ENCODE measurements at regions not wholly inside any gene's neighbourhood (a gene's known extent, or its start where the extent isn't known, plus 50 kb on each side); places are given as distances from the start of the nearest gene placed in this dataset.

- H3K36me3 ChIP-seq (ENCODE audit: insufficient read depth) = no peaks in the 10 kb centered on the region
- Mint-ChIP-seq H3K36me3 (ENCODE audit: low read depth) (no peaks in the 10 kb centered on the region), H3K9me3 (no peaks in the 10 kb centered on the region), H3K27ac (no peak overlapping the region), H3K4me1 (no peaks in the 10 kb centered on the region), H3K4me3 (no peak overlapping the region), H3K27me3 (ENCODE audit: insufficient read depth, low read depth, poor library complexity) (no peaks in the 10 kb centered on the region)
- DNase-seq (ENCODE audit: low spot score) = no peak
- no peak overlapping the region for H3K4me2 ChIP-seq
- H3F3A ChIP-seq (replicated peaks; ENCODE audit: low read depth) = no peaks in the 10 kb centered on the region
- no peaks in the 10 kb centered on the region for H3K27me3 ChIP-seq (ENCODE audit: insufficient read depth)
- no peak overlapping the region for H3K27ac ChIP-seq (ENCODE audit: low read depth)
- no peak overlapping the region for H3K4me3 ChIP-seq
- H2AFZ ChIP-seq = no peak overlapping the region
- H3K9me2 ChIP-seq (ENCODE audit: insufficient read depth) = 0 out of 2 replicates have a peak, but pooled peaks cover 4% of the 10 kb centered on the region
- TF ChIP-seq REST (IDR thresholded peaks at IDR 0.05; ENCODE audit: unreplicated experiment) (no peak), ZNF331 (CRISPR knock-in tag; IDR thresholded peaks at IDR 0.05; ENCODE audit: low read depth) (no peak), ZNF114 (CRISPR knock-in tag; IDR thresholded peaks at IDR 0.05) (no peak), STAT1 (IDR thresholded peaks at IDR 0.05; ENCODE audit: unreplicated experiment) (no peak), NANOG (IDR thresholded peaks at IDR 0.05; ENCODE audit: borderline replicate concordance) (no peak), POLR2AphosphoS5 (IDR thresholded peaks at IDR 0.05; ENCODE audit: low read depth) (no peak), EZH2phosphoT487 (IDR thresholded peaks at IDR 0.05; ENCODE audit: unreplicated experiment) (no peak), JUNB (IDR thresholded peaks at IDR 0.05; ENCODE audit: unreplicated experiment) (no peak), CTCF (conservative IDR thresholded peaks at IDR 0.05; ENCODE audit: low read depth in 2 of 2) (no peak), EZH2 (IDR thresholded peaks at IDR 0.05; ENCODE audit: low read depth, unreplicated experiment) (no peak), CREB1 (CRISPR knock-in tag; IDR thresholded peaks at IDR 0.05; ENCODE audit: low read depth) (no peak)
- TF ChIP-seq, protein P1, sequence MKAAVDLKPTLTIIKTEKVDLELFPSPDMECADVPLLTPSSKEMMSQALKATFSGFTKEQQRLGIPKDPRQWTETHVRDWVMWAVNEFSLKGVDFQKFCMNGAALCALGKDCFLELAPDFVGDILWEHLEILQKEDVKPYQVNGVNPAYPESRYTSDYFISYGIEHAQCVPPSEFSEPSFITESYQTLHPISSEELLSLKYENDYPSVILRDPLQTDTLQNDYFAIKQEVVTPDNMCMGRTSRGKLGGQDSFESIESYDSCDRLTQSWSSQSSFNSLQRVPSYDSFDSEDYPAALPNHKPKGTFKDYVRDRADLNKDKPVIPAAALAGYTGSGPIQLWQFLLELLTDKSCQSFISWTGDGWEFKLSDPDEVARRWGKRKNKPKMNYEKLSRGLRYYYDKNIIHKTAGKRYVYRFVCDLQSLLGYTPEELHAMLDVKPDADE (IDR thresholded peaks at IDR 0.05) = no peak
- TF ChIP-seq, protein P2, sequence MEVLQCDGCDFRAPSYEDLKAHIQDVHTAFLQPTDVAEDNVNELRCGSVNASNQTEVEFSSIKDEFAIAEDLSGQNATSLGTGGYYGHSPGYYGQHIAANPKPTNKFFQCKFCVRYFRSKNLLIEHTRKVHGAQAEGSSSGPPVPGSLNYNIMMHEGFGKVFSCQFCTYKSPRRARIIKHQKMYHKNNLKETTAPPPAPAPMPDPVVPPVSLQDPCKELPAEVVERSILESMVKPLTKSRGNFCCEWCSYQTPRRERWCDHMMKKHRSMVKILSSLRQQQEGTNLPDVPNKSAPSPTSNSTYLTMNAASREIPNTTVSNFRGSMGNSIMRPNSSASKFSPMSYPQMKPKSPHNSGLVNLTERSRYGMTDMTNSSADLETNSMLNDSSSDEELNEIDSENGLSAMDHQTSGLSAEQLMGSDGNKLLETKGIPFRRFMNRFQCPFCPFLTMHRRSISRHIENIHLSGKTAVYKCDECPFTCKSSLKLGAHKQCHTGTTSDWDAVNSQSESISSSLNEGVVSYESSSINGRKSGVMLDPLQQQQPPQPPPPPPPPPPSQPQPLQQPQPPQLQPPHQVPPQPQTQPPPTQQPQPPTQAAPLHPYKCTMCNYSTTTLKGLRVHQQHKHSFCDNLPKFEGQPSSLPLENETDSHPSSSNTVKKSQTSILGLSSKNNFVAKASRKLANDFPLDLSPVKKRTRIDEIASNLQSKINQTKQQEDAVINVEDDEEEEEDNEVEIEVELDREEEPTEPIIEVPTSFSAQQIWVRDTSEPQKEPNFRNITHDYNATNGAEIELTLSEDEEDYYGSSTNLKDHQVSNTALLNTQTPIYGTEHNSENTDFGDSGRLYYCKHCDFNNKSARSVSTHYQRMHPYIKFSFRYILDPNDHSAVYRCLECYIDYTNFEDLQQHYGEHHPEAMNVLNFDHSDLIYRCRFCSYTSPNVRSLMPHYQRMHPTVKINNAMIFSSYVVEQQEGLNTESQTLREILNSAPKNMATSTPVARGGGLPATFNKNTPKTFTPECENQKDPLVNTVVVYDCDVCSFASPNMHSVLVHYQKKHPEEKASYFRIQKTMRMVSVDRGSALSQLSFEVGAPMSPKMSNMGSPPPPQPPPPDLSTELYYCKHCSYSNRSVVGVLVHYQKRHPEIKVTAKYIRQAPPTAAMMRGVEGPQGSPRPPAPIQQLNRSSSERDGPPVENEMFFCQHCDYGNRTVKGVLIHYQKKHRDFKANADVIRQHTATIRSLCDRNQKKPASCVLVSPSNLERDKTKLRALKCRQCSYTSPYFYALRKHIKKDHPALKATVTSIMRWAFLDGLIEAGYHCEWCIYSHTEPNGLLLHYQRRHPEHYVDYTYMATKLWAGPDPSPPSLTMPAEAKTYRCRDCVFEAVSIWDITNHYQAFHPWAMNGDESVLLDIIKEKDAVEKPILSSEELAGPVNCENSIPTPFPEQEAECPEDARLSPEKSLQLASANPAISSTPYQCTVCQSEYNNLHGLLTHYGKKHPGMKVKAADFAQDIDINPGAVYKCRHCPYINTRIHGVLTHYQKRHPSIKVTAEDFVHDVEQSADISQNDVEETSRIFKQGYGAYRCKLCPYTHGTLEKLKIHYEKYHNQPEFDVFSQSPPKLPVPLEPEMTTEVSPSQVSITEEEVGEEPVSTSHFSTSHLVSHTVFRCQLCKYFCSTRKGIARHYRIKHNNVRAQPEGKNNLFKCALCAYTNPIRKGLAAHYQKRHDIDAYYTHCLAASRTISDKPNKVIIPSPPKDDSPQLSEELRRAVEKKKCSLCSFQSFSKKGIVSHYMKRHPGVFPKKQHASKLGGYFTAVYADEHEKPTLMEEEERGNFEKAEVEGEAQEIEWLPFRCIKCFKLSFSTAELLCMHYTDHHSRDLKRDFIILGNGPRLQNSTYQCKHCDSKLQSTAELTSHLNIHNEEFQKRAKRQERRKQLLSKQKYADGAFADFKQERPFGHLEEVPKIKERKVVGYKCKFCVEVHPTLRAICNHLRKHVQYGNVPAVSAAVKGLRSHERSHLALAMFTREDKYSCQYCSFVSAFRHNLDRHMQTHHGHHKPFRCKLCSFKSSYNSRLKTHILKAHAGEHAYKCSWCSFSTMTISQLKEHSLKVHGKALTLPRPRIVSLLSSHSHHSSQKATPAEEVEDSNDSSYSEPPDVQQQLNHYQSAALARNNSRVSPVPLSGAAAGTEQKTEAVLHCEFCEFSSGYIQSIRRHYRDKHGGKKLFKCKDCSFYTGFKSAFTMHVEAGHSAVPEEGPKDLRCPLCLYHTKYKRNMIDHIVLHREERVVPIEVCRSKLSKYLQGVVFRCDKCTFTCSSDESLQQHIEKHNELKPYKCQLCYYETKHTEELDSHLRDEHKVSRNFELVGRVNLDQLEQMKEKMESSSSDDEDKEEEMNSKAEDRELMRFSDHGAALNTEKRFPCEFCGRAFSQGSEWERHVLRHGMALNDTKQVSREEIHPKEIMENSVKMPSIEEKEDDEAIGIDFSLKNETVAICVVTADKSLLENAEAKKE (CRISPR knock-in tag; IDR thresholded peaks at IDR 0.05) = no peak
- no peaks in the 10 kb centered on the region for H4K20me1 ChIP-seq (replicated peaks; ENCODE audit: insufficient read depth)
- H3K4me1 ChIP-seq (ENCODE audit: insufficient read depth) = no peaks in the 10 kb centered on the region
- ATAC-seq = no peak
- H3K79me2 ChIP-seq (replicated peaks; ENCODE audit: insufficient read depth) = no peaks in the 10 kb centered on the region
These were observed 96.2 kb downstream of the TAF11L14 start for GRCh38 chr5:17730421-17730820.
